GM12878 (cell line): ENCODE measurements at regions not wholly inside any gene's neighbourhood (a gene's known extent, or its start where the extent isn't known, plus 50 kb on each side); places are given as distances from the start of the nearest gene placed in this dataset.

ENCODE experiments used
- ATAC-seq: fragments of 200-7000 bp; cut with Tn5 transposase; 3 replicates; pipeline ENCODE4 v1.9.1; 2020; ENCODE audit warnings: mild to moderate bottlenecking, moderate library complexity
- BruUV-seq: library from RNA; stranded (reverse); fragments of 400-500 nt; replicated peaks from 2 replicates; lab custom pipeline; 2021; lab: Mats Ljungman, UMichigan
- CTCF ChIA-PET: fragments of 300-600 bp; sonication (Branson Sonifier 250); formaldehyde crosslinking; extraction: SDS; loops from one replicate; lab custom pipeline; 2021; ENCODE audit warnings: inconsistent platforms; lab: Yijun Ruan, JAX
- POLR2A ChIA-PET: fragments of 350-600 bp; formaldehyde crosslinking; extraction: SDS; loops from one replicate; lab custom pipeline; 2021; ENCODE audit warnings: inconsistent platforms; lab: Charles Lee
- RAD21 ChIA-PET: fragments of 300-600 bp; sonication (Branson Sonifier 250); formaldehyde crosslinking; loops from one replicate; lab custom pipeline; 2023; ENCODE audit warnings: antibody characterized with exemption; ENCODE audit not compliant: unreplicated experiment; lab: Charles Lee
- SMC1A ChIA-PET: fragments of 300-600 bp; sonication (Branson Sonifier 250); formaldehyde crosslinking; loops from one replicate; lab custom pipeline; 2023; ENCODE audit not compliant: unreplicated experiment, uncharacterized antibody; lab: Charles Lee
- DNase-seq: peaks from one replicate; pipeline ENCODE4 v3.0.0-alpha.2; 2011; ENCODE audit warnings: low read depth, low spot score
- FAIRE-seq: peaks from 3 replicates; lab custom pipeline; 2011; peaks lifted over from hg19 to GRCh38; lab: Jason Lieb, UNC
- H2AFZ ChIP-seq: 2 replicates; pipeline ENCODE4 v1.6.0; 2011; ENCODE audit warnings: low read depth, low read length, control low read depth; ENCODE audit not compliant: control insufficient read depth
- H3K27ac ChIP-seq: 2 replicates; pipeline ENCODE4 v1.5.1; 2011; ENCODE audit warnings: control low read depth; ENCODE audit not compliant: control insufficient read depth, insufficient read depth
- H3K27me3 ChIP-seq, 2 experiments: replicated peaks in 1 of 2; 2 replicates each; pipeline versions ENCODE4 v1.6.0 to v1.6.1; 2011; ENCODE audit warnings: low read length in 1 of 2; ENCODE audit not compliant: control insufficient read depth in 2 of 2, insufficient read depth in 2 of 2
- H3K36me3 ChIP-seq, 2 experiments: 2 replicates each; pipeline ENCODE4 v1.5.1; 2011; ENCODE audit warnings: low read length in 1 of 2; ENCODE audit not compliant: control insufficient read depth in 2 of 2, insufficient read depth in 2 of 2
- H3K4me1 ChIP-seq: 2 replicates; pipeline ENCODE4 v1.6.1; 2011; ENCODE audit warnings: mild to moderate bottlenecking, low read length, moderate library complexity, mixed read lengths; ENCODE audit not compliant: control insufficient read depth, insufficient read depth
- H3K4me2 ChIP-seq: 2 replicates; pipeline ENCODE4 v1.6.0; 2011; ENCODE audit warnings: control low read depth; ENCODE audit not compliant: control insufficient read depth, insufficient read depth
- H3K4me3 ChIP-seq: fragments of 200-600 bp; sonication (generic); 2 replicates; pipeline ENCODE4 v1.5.1; 2016
- H3K79me2 ChIP-seq: 2 replicates; pipeline ENCODE4 v1.6.0; 2011; ENCODE audit warnings: low read length; ENCODE audit not compliant: control insufficient read depth, insufficient read depth
- H3K9ac ChIP-seq: 2 replicates; pipeline ENCODE4 v1.8.0; 2011; ENCODE audit warnings: low read length, control low read depth, mixed read lengths; ENCODE audit not compliant: control insufficient read depth, insufficient read depth
- H3K9me3 ChIP-seq: replicated peaks from 3 replicates; pipeline ENCODE4 v1.5.1; 2011; ENCODE audit warnings: mild to moderate bottlenecking, low read length; ENCODE audit not compliant: control insufficient read depth, insufficient read depth
- H4K20me1 ChIP-seq: 2 replicates; pipeline ENCODE4 v1.6.0; 2011; ENCODE audit not compliant: control insufficient read depth, insufficient read depth
- BRCA1 ChIP-seq: IDR thresholded peaks from 2 replicates; pipeline ENCODE4 v1.6.1; 2011; ENCODE audit warnings: low read depth, low read length, improper control_type of control experiment
- NFIC ChIP-seq: IDR thresholded peaks from 2 replicates; pipeline ENCODE4 v1.6.1; 2012; ENCODE audit warnings: low read depth, mild to moderate bottlenecking, inconsistent platforms, low read length, moderate library complexity
- NR2C2 ChIP-seq: IDR thresholded peaks from 2 replicates; pipeline ENCODE4 v1.6.1; 2011; ENCODE audit warnings: borderline replicate concordance, low read depth; ENCODE audit not compliant: control insufficient read depth, insufficient read length
- POLR2AphosphoS2 ChIP-seq: IDR thresholded peaks from 2 replicates; pipeline ENCODE4 v1.6.1; 2011; ENCODE audit warnings: low read depth, mild to moderate bottlenecking, low read length, improper control_type of control experiment, moderate library complexity
- PRDM15 ChIP-seq: fragments of 450-650 bp; formaldehyde crosslinking; IDR thresholded peaks from 2 replicates; pipeline ENCODE4 v1.4.0; 2020; ENCODE audit warnings: mild to moderate bottlenecking, moderate library complexity
- ZNF24 ChIP-seq: fragments of 450-650 bp; IDR thresholded peaks from 2 replicates; pipeline ENCODE4 v1.6.1; 2017; ENCODE audit warnings: antibody characterized with exemption, mild to moderate bottlenecking
- WGBS: methylation state at CpG from one replicate; pipeline ENCODE4 v1.1.6; 2016; ENCODE audit warnings: low lambda C conversion rate; ENCODE audit not compliant: insufficient replicate concordance, insufficient coverage; ENCODE audit errors: missing lambda C conversion rate; 5-methylcytosine and 5-hydroxymethylcytosine counted together
- in situ Hi-C: fragments of 300-500 bp; cut with MboI; formaldehyde crosslinking; loops from 9 replicates; pipeline ENCODE4 v1.14.3; 2018; ENCODE audit warnings: mixed read lengths
- intact Hi-C: fragments of 100-400 bp; cut with micrococcal nuclease; formaldehyde crosslinking; loops from one replicate; pipeline ENCODE4 v1.14.2; 2022; ENCODE audit not compliant: unreplicated experiment

- no TSS peak for BruUV-seq
- Histone ChIP-seq H3K9me3 (no peaks in the 10 kb centered on the region), H3K4me3 (no peak overlapping the region), H3K79me2 (no peaks in the 10 kb centered on the region), H4K20me1 (no peaks in the 10 kb centered on the region), H3K9ac (no peak overlapping the region), H2AFZ (no peak overlapping the region), H3K4me1 (no peaks in the 10 kb centered on the region), H3K36me3 (no peaks in the 10 kb centered on the region), H3K4me2 (no peak overlapping the region), H3K27ac (no peak overlapping the region), H3K27me3 (no peaks in the 10 kb centered on the region)
- WGBS: 35% methylated on average over 17 of the region's 17 CpGs
- CTCF ChIA-PET: interaction anchor here (0.9 to 1.3 kb wide), 2 partner anchors 8 to 24 kb away, joined by 4 to 6 read pairs; no protein-coding TSS in a partner anchor
- in situ Hi-C loops: no loop called here
- SMC1A ChIA-PET: no interaction called here
- RAD21 ChIA-PET: no interaction called here
- ATAC-seq (no peak), FAIRE-seq (no peak), DNase-seq (no peak)
- TF ChIP-seq POLR2AphosphoS2 (no peak), PRDM15 (no peak), BRCA1 (no peak), ZNF24 (no peak), NFIC (no peak), NR2C2 (no peak)
- intact Hi-C loops: no loop called here
- POLR2A ChIA-PET: no interaction called here
These were observed 87.3 kb upstream of the CACUL1 start for GRCh38 chr10:118841881-118842605.
